HepG2 (cell line): ENCODE measurements at regions not wholly inside any gene's neighbourhood (a gene's known extent, or its start where the extent isn't known, plus 50 kb on each side); places are given as distances from the start of the nearest gene placed in this dataset.
A peak's percentile ranks its signal among the peaks of the same experiment; 100 is the strongest.

ENCODE experiments used
- ADNP ChIP-seq: sonication (generic); formaldehyde crosslinking; IDR thresholded peaks from 2 replicates; pipeline ENCODE4 v1.4.0; 2020; ENCODE audit warnings: missing genetic modification reagents
- ATF7 ChIP-seq, 2 experiments: fragments of 450-650 bp in 1 of 2; sonication (generic) in 1 of 2; formaldehyde crosslinking in 1 of 2; IDR thresholded peaks; 2 replicates each; pipeline versions ENCODE4 v1.4.0 to v1.6.1; 2016 to 2020; ENCODE audit warnings: antibody characterized with exemption in 1 of 2, mild to moderate bottlenecking in 1 of 2, missing genetic modification reagents in 1 of 2
- CREBL2 ChIP-seq: sonication (generic); formaldehyde crosslinking; IDR thresholded peaks from 2 replicates; pipeline ENCODE4 v1.8.1; 2023; ENCODE audit warnings: missing genetic modification reagents, mild to moderate bottlenecking, borderline replicate concordance
- ETV5 ChIP-seq: IDR thresholded peaks from 2 replicates; pipeline ENCODE4 v1.6.1; 2018; ENCODE audit warnings: missing biosample characterization, missing genetic modification reagents, inconsistent platforms, borderline replicate concordance
- FIP1L1 ChIP-seq: fragments of 200-400 bp; formaldehyde crosslinking; IDR thresholded peaks from 2 replicates; pipeline ENCODE4 v1.6.1; 2018; ENCODE audit warnings: low read depth, mild to moderate bottlenecking, low read length, moderate library complexity, borderline replicate concordance; ENCODE audit not compliant: insufficient read depth
- GPBP1L1 ChIP-seq: sonication (generic); formaldehyde crosslinking; IDR thresholded peaks from 2 replicates; pipeline ENCODE4 v1.5.0; 2020; ENCODE audit warnings: mild to moderate bottlenecking, missing genetic modification reagents
- IKZF4 ChIP-seq: sonication (generic); formaldehyde crosslinking; IDR thresholded peaks from 2 replicates; pipeline ENCODE4 v1.5.1; 2020; ENCODE audit warnings: borderline replicate concordance, mild to moderate bottlenecking, low read depth, missing genetic modification reagents; ENCODE audit errors: not compliant biosample characterization
- JDP2 ChIP-seq: sonication (generic); formaldehyde crosslinking; IDR thresholded peaks from 2 replicates; pipeline ENCODE4 v1.8.1; 2022; ENCODE audit warnings: missing genetic modification reagents, borderline replicate concordance
- LCORL ChIP-seq, 2 experiments: fragments of 450-650 bp in 1 of 2; sonication (generic) in 1 of 2; formaldehyde crosslinking in 1 of 2; IDR thresholded peaks; 2 replicates each; pipeline versions ENCODE4 v1.5.0 to v1.6.1; 2017 to 2020; ENCODE audit warnings: antibody characterized with exemption in 1 of 2, missing genetic modification reagents in 1 of 2
- MLXIP ChIP-seq: sonication (generic); formaldehyde crosslinking; IDR thresholded peaks from 2 replicates; pipeline ENCODE4 v1.9.0; 2021; ENCODE audit warnings: missing genetic modification reagents, borderline replicate concordance
- PHB2 ChIP-seq: fragments of 450-650 bp; IDR thresholded peaks from 2 replicates; pipeline ENCODE4 v1.6.1; 2018; ENCODE audit not compliant: partially characterized antibody
- TEF ChIP-seq: sonication (generic); formaldehyde crosslinking; IDR thresholded peaks from 2 replicates; pipeline ENCODE4 v1.5.0; 2020; ENCODE audit warnings: missing genetic modification reagents
- ZMAT3 ChIP-seq: sonication (generic); formaldehyde crosslinking; conservative IDR thresholded peaks from 2 replicates; pipeline ENCODE4 v1.7.0; 2021; ENCODE audit warnings: missing genetic modification reagents
- ZNF407 ChIP-seq: sonication (generic); formaldehyde crosslinking; IDR thresholded peaks from one replicate; pipeline ENCODE4 v1.5.1; 2020; ENCODE audit warnings: mild to moderate bottlenecking, missing genetic modification reagents; ENCODE audit errors: not compliant biosample characterization
- ZNF773 ChIP-seq: sonication (generic); formaldehyde crosslinking; IDR thresholded peaks from 2 replicates; pipeline ENCODE4 v1.4.0; 2020; ENCODE audit warnings: missing genetic modification reagents, borderline replicate concordance
- ZSCAN12 ChIP-seq: sonication (generic); formaldehyde crosslinking; IDR thresholded peaks from 2 replicates; pipeline ENCODE4 v1.9.0; 2021; ENCODE audit warnings: mild to moderate bottlenecking, missing genetic modification reagents

- TF ChIP-seq FIP1L1 (no peak), GPBP1L1 (CRISPR knock-in tag) (no peak), IKZF4 (CRISPR knock-in tag) (no peak), JDP2 (no peak), ETV5 (CRISPR knock-in tag) (no peak), CREBL2 (CRISPR knock-in tag) (no peak), ADNP (no peak), LCORL (IDR thresholded peaks at IDR 0.05) (no peak), LCORL (CRISPR knock-in tag; IDR thresholded peaks at IDR 0.05) (0 out of 2 replicates have a peak, but pooled peaks have one; percentile 44), MLXIP (CRISPR knock-in tag) (no peak), ZMAT3 (no peak; the same call in 1 of the 2 replicates), ZSCAN12 (CRISPR knock-in tag) (no peak), ZNF773 (CRISPR knock-in tag) (no peak), TEF (no peak), ZNF407 (no peak), ATF7 (IDR thresholded peaks at IDR 0.05) (no peak), ATF7 (CRISPR knock-in tag; IDR thresholded peaks at IDR 0.05) (no peak), PHB2 (no peak)
Observed at GRCh38 chr6:6969761-6970223, 138.0 kb upstream of the RREB1 start (continued).
